ENCODE measurements at regions not wholly inside any gene's neighbourhood (a gene's known extent, or its start where the extent isn't known, plus 50 kb on each side); places are given as distances from the start of the nearest gene placed in this dataset.

DNA sequence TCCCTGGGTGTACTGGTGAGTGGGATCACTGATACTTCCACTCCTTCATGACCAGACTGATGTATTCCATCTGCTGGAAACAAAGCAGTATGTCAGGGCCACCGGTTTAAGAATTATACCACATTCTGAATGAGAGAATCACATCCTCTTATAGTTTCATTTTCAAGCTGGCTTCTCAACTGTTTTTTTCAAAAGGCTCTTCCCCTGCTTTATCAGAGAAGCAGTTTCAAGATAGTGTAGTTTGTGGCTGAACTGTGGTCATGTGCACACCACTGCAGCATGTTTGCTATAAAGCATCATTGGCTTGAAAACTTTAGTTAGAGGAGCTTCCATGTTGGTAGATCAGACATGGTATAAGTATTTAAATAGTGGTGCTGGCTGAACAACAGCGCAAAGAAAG, 450.5 kb upstream of the CDH10 start:
- TF ChIP-seq, protein P1, sequence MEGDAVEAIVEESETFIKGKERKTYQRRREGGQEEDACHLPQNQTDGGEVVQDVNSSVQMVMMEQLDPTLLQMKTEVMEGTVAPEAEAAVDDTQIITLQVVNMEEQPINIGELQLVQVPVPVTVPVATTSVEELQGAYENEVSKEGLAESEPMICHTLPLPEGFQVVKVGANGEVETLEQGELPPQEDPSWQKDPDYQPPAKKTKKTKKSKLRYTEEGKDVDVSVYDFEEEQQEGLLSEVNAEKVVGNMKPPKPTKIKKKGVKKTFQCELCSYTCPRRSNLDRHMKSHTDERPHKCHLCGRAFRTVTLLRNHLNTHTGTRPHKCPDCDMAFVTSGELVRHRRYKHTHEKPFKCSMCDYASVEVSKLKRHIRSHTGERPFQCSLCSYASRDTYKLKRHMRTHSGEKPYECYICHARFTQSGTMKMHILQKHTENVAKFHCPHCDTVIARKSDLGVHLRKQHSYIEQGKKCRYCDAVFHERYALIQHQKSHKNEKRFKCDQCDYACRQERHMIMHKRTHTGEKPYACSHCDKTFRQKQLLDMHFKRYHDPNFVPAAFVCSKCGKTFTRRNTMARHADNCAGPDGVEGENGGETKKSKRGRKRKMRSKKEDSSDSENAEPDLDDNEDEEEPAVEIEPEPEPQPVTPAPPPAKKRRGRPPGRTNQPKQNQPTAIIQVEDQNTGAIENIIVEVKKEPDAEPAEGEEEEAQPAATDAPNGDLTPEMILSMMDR (conservative IDR thresholded peaks at IDR 0.05 in 1 of 2, IDR thresholded peaks at IDR 0.05 in 1 of 2; ENCODE audit: extremely low read depth in 1 of 2, insufficient read depth in 1 of 2, low read depth in 1 of 2, low read length in 2 of 2) = no peak
- no peak for TF ChIP-seq EZH2 (IDR thresholded peaks at IDR 0.05; ENCODE audit: borderline replicate concordance, low read length)

Measured in mammary epithelial cell (primary cell).